Stomach (tissue), 4 donors: ENCODE measurements at regions not wholly inside any gene's neighbourhood (a gene's known extent, or its start where the extent isn't known, plus 50 kb on each side); places are given as distances from the start of the nearest gene placed in this dataset.

Source experiments
- POLR2A ChIP-seq, 4 donors: fragments of 450-650 bp; IDR thresholded peaks; one replicate each; pipeline ENCODE4 v1.6.1; 2016; ENCODE audit warnings: antibody characterized with exemption in 4 of 4, control low read depth in 2 of 4, mild to moderate bottlenecking in 1 of 4, moderate library complexity in 1 of 4
- TF ChIP-seq, protein P1 (sequence below), 7 experiments: fragments of 450-650 bp in 4 of 7; fragments of 200-600 bp in 3 of 7; sonication (generic) in 3 of 7; IDR thresholded peaks; one replicate each; pipeline ENCODE4 v1.5.1; 2016 to 2019; ENCODE audit warnings: antibody characterized with exemption in 7 of 7, control low read depth in 2 of 7, mild to moderate bottlenecking in 1 of 7

DNA sequence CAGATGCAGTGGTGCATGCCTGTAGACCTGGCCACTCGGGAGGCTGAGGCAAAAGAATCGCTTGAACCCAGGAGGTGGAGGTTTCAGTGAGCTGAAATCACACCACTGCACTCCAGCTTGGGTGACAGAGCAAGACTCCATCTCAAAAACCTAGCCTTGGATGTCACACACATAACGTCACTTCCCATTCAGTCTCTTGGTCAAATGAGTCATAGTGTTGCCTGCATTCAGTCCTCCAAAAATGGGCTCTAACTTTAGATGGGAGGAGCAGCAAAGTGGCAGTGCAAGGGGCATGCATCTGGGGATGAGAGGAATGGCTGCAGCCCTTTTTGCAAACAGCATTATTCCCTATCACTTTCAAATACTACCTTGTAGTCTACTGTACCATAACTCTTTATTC, 62.9 kb upstream of the AGBL1 start:
- TF ChIP-seq, protein P1, sequence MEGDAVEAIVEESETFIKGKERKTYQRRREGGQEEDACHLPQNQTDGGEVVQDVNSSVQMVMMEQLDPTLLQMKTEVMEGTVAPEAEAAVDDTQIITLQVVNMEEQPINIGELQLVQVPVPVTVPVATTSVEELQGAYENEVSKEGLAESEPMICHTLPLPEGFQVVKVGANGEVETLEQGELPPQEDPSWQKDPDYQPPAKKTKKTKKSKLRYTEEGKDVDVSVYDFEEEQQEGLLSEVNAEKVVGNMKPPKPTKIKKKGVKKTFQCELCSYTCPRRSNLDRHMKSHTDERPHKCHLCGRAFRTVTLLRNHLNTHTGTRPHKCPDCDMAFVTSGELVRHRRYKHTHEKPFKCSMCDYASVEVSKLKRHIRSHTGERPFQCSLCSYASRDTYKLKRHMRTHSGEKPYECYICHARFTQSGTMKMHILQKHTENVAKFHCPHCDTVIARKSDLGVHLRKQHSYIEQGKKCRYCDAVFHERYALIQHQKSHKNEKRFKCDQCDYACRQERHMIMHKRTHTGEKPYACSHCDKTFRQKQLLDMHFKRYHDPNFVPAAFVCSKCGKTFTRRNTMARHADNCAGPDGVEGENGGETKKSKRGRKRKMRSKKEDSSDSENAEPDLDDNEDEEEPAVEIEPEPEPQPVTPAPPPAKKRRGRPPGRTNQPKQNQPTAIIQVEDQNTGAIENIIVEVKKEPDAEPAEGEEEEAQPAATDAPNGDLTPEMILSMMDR (IDR thresholded peaks at IDR 0.05): no peak
- TF ChIP-seq POLR2A (IDR thresholded peaks at IDR 0.05): no peak
